Liver (tissue), 7 donors: ENCODE measurements at regions not wholly inside any gene's neighbourhood (a gene's known extent, or its start where the extent isn't known, plus 50 kb on each side); places are given as distances from the start of the nearest gene placed in this dataset.

ENCODE experiments used
- DNase-seq: peaks from one replicate; pipeline ENCODE4 v3.0.0-alpha.2; 2017; ENCODE audit warnings: low spot score
- H3K27ac ChIP-seq, 2 donors: one replicate each; pipeline ENCODE4 v1.7.0; 2013; ENCODE audit warnings: inconsistent platforms in 2 of 2, low read length in 2 of 2, control low read depth in 1 of 2, low read depth in 1 of 2, mild to moderate bottlenecking in 1 of 2
- H3K27me3 ChIP-seq, 4 donors: one replicate each; pipeline versions ENCODE4 v1.6.1 to v1.7.0; 2013; ENCODE audit warnings: low read length in 3 of 4, inconsistent platforms in 1 of 4, mild to moderate bottlenecking in 1 of 4, moderate library complexity in 1 of 4; ENCODE audit not compliant: control insufficient read depth in 4 of 4, insufficient read depth in 4 of 4
- H3K36me3 ChIP-seq, 4 donors: one replicate each; pipeline versions ENCODE4 v1.6.1 to v1.7.0; 2013; ENCODE audit warnings: low read length in 3 of 4, mild to moderate bottlenecking in 3 of 4, low read depth in 1 of 4, moderate library complexity in 1 of 4; ENCODE audit not compliant: control insufficient read depth in 4 of 4, insufficient read depth in 3 of 4
- H3K4me1 ChIP-seq, 4 donors: one replicate each; pipeline versions ENCODE4 v1.6.1 to v1.7.0; 2013; ENCODE audit warnings: low read length in 3 of 4, mild to moderate bottlenecking in 3 of 4, moderate library complexity in 1 of 4; ENCODE audit not compliant: control insufficient read depth in 4 of 4, insufficient read depth in 4 of 4
- H3K4me3 ChIP-seq, 3 donors: one replicate each; pipeline versions ENCODE4 v1.6.1 to v1.7.0; 2013; ENCODE audit warnings: low read length in 3 of 3, control low read depth in 1 of 3, low read depth in 1 of 3, mild to moderate bottlenecking in 1 of 3
- H3K9ac ChIP-seq, 2 donors: one replicate each; pipeline ENCODE4 v1.7.0; 2013; ENCODE audit warnings: low read length in 2 of 2, mild to moderate bottlenecking in 2 of 2, moderate library complexity in 2 of 2, control low read depth in 1 of 2, low read depth in 1 of 2
- H3K9me3 ChIP-seq, 4 donors: one replicate each; pipeline versions ENCODE4 v1.6.1 to v1.7.0; 2013; ENCODE audit warnings: low read length in 3 of 4; ENCODE audit not compliant: control insufficient read depth in 4 of 4
- ATF3 ChIP-seq: IDR thresholded peaks from 2 replicates; pipeline ENCODE4 v1.6.1; 2016; ENCODE audit warnings: antibody characterized with exemption
- EGR1 ChIP-seq, 2 donors: IDR thresholded peaks; 2 replicates each; pipeline ENCODE4 v1.6.1; 2016 to 2018; ENCODE audit warnings: antibody characterized with exemption in 2 of 2, low read depth in 2 of 2
- FOXA1 ChIP-seq: IDR thresholded peaks from 2 replicates; pipeline ENCODE4 v1.6.1; 2016; ENCODE audit warnings: antibody characterized with exemption
- FOXA2 ChIP-seq: IDR thresholded peaks from 2 replicates; pipeline ENCODE4 v1.6.1; 2016; ENCODE audit warnings: antibody characterized with exemption
- GABPA ChIP-seq, 2 donors: IDR thresholded peaks in 1 of 2; conservative IDR thresholded peaks in 1 of 2; 2 replicates each; pipeline ENCODE4 v1.6.1; 2016; ENCODE audit warnings: antibody characterized with exemption in 2 of 2, mild to moderate bottlenecking in 1 of 2, moderate library complexity in 1 of 2
- HNF4A ChIP-seq, 2 donors: conservative IDR thresholded peaks; 2 replicates each; pipeline ENCODE4 v1.6.1; 2016; ENCODE audit warnings: antibody characterized with exemption in 2 of 2, mild to moderate bottlenecking in 2 of 2
- HNF4G ChIP-seq: IDR thresholded peaks from 2 replicates; pipeline ENCODE4 v1.6.1; 2016; ENCODE audit warnings: antibody characterized with exemption
- MAX ChIP-seq: IDR thresholded peaks from 2 replicates; pipeline ENCODE4 v1.6.1; 2016; ENCODE audit warnings: antibody characterized with exemption
- NR2F2 ChIP-seq: IDR thresholded peaks from 2 replicates; pipeline ENCODE4 v1.6.1; 2016; ENCODE audit warnings: antibody characterized with exemption
- RXRA ChIP-seq, 2 donors: IDR thresholded peaks; 2 replicates each; pipeline ENCODE4 v1.6.1; 2017 to 2018; ENCODE audit warnings: antibody characterized with exemption in 2 of 2, mild to moderate bottlenecking in 1 of 2
- SP1 ChIP-seq: IDR thresholded peaks from 2 replicates; pipeline ENCODE4 v1.6.1; 2018; ENCODE audit warnings: antibody characterized with exemption, mild to moderate bottlenecking
- TAF1 ChIP-seq: conservative IDR thresholded peaks from 2 replicates; pipeline ENCODE4 v1.6.1; 2016; ENCODE audit warnings: antibody characterized with exemption, mild to moderate bottlenecking
- ZBTB33 ChIP-seq: IDR thresholded peaks from 2 replicates; pipeline ENCODE4 v1.6.1; 2016; ENCODE audit warnings: antibody characterized with exemption
- WGBS: extraction: QIAGEN DNeasy Blood & Tissue Kit; methylation state at CpG from one replicate; pipeline ENCODE4 v1.1.7; 2013; 5-methylcytosine and 5-hydroxymethylcytosine counted together
- donor health status: healthy.
- donor health status: healthy.
- donor health status: healthy.
- donor health status: healthy.

- Histone ChIP-seq H3K9ac (no peak overlapping the region), H3K27ac (no peak overlapping the region), H3K4me3 (no peak overlapping the region), H3K4me1 (no peaks in the 10 kb centered on the region), H3K27me3 (no peaks in the 10 kb centered on the region), H3K36me3 (no peaks in the 10 kb centered on the region), H3K9me3 (no peaks in the 10 kb centered on the region)
- TF ChIP-seq FOXA1 (no peak), TAF1 (no peak), HNF4G (no peak), EGR1 (IDR thresholded peaks at IDR 0.05; ENCODE audit: low read depth in 2 of 2) (no peak), FOXA2 (no peak)
- whole genome bisulfite sequencing, result 87% methylated on average over 3 of the region's 3 CpGs
- no peak for DNase-seq
Observed at GRCh38 chr14:66165337-66165736, 320.8 kb upstream of the CCDC196 start.

GRCh38 chr14:66174453-66174891 lies 311.7 kb upstream of the CCDC196 start:
- Histone ChIP-seq H3K4me3 (no peak overlapping the region), H3K9ac (no peak overlapping the region), H3K27me3 (no peaks in the 10 kb centered on the region), H3K9me3 (peaks cover 0 to 3% (median 1%) of the 10 kb centered on the region in 4 donors), H3K36me3 (no peaks in the 10 kb centered on the region), H3K27ac (no peak overlapping the region), H3K4me1 (no peaks in the 10 kb centered on the region)
- no peak for TF ChIP-seq EGR1 (IDR thresholded peaks at IDR 0.05; ENCODE audit: low read depth in 2 of 2)
- no peak for TF ChIP-seq ATF3
- no peak for TF ChIP-seq RXRA (IDR thresholded peaks at IDR 0.05)
- no peak for TF ChIP-seq FOXA1
- no peak for DNase-seq
- WGBS, result 28% methylated on average over 1 of the region's 1 CpG

- Histone ChIP-seq H3K4me3 (no peak overlapping the region), H3K27ac (no peak overlapping the region), H3K9ac (no peak overlapping the region), H3K36me3 (no peaks in the 10 kb centered on the region), H3K9me3 (peaks cover 0 to 3% (median 1%) of the 10 kb centered on the region in 4 donors), H3K27me3 (no peaks in the 10 kb centered on the region), H3K4me1 (no peaks in the 10 kb centered on the region)
- TF ChIP-seq GABPA (IDR thresholded peaks at IDR 0.05 in 1 of 2, conservative IDR thresholded peaks at IDR 0.05 in 1 of 2) (no peak), RXRA (IDR thresholded peaks at IDR 0.05) (no peak), ATF3 (no peak), FOXA2 (no peak), NR2F2 (no peak), HNF4A (conservative IDR thresholded peaks at IDR 0.05) (no peak), MAX (no peak), SP1 (no peak), TAF1 (no peak), FOXA1 (no peak), ZBTB33 (no peak)
- DNase-seq, result no peak
- WGBS, result 58% methylated on average over 1 of the region's 1 CpG
Observed at GRCh38 chr14:66177935-66178334, 308.2 kb upstream of the CCDC196 start.
